GM12878 (cell line): ENCODE measurements at regions not wholly inside any gene's neighbourhood (a gene's known extent, or its start where the extent isn't known, plus 50 kb on each side); places are given as distances from the start of the nearest gene placed in this dataset.

ENCODE experiments used
- ATF3 ChIP-seq: IDR thresholded peaks from 2 replicates; pipeline ENCODE4 v1.6.1; 2011; ENCODE audit warnings: low read depth, mild to moderate bottlenecking, low read length, moderate library complexity, borderline replicate concordance; ENCODE audit errors: extremely low read depth
- BMI1 ChIP-seq: fragments of 450-650 bp; IDR thresholded peaks from 2 replicates; pipeline ENCODE4 v1.6.1; 2016; ENCODE audit warnings: mild to moderate bottlenecking, moderate library complexity, borderline replicate concordance
- CBFB ChIP-seq: IDR thresholded peaks from 2 replicates; pipeline ENCODE4 v1.6.1; 2016; ENCODE audit warnings: antibody characterized with exemption, low read depth
- CBX3 ChIP-seq: fragments of 200-600 bp; sonication (generic); IDR thresholded peaks from 2 replicates; pipeline ENCODE4 v1.6.1; 2016; ENCODE audit warnings: low read depth, borderline replicate concordance
- E4F1 ChIP-seq: fragments of 450-650 bp; IDR thresholded peaks from 2 replicates; pipeline ENCODE4 v1.6.1; 2018; ENCODE audit warnings: borderline replicate concordance, mild to moderate bottlenecking; ENCODE audit not compliant: partially characterized antibody
- EP300 ChIP-seq, 2 experiments: fragments of 150-350 bp in 1 of 2; IDR thresholded peaks; 2 replicates each; pipeline ENCODE4 v1.6.1; 2011 to 2012; ENCODE audit warnings: low read depth in 2 of 2, low read length in 2 of 2, borderline replicate concordance in 1 of 2, improper control_type of control experiment in 1 of 2, inconsistent platforms in 1 of 2; ENCODE audit not compliant: control insufficient read depth in 1 of 2
- ESRRA ChIP-seq: IDR thresholded peaks from 2 replicates; pipeline ENCODE4 v1.6.1; 2012; ENCODE audit warnings: mild to moderate bottlenecking, low read length, improper control_type of control experiment
- FOXK2 ChIP-seq: fragments of 450-650 bp; IDR thresholded peaks from 2 replicates; pipeline ENCODE4 v1.6.1; 2017; ENCODE audit warnings: mild to moderate bottlenecking, moderate library complexity
- FOXM1 ChIP-seq: IDR thresholded peaks from 2 replicates; pipeline ENCODE4 v1.6.1; 2012; ENCODE audit warnings: low read depth, mild to moderate bottlenecking, inconsistent platforms, low read length, moderate library complexity
- GATAD2B ChIP-seq: fragments of 450-650 bp; conservative IDR thresholded peaks from 2 replicates; pipeline ENCODE4 v1.6.1; 2017; ENCODE audit warnings: low read depth, mild to moderate bottlenecking, moderate library complexity
- IKZF1 ChIP-seq: fragments of 450-650 bp; conservative IDR thresholded peaks from 2 replicates; pipeline ENCODE4 v1.6.1; 2017; ENCODE audit warnings: antibody characterized with exemption, mild to moderate bottlenecking
- IKZF2 ChIP-seq, 2 experiments: fragments of 450-650 bp; IDR thresholded peaks; 2 replicates each; pipeline ENCODE4 v1.6.1; 2017; ENCODE audit warnings: mild to moderate bottlenecking in 2 of 2, moderate library complexity in 2 of 2
- IRF3 ChIP-seq: fragments of 450-650 bp; IDR thresholded peaks from 2 replicates; pipeline ENCODE4 v1.6.1; 2014; ENCODE audit warnings: mild to moderate bottlenecking
- JUND ChIP-seq: IDR thresholded peaks from 2 replicates; pipeline ENCODE4 v1.6.1; 2012; ENCODE audit warnings: low read depth, mild to moderate bottlenecking, low read length, improper control_type of control experiment, moderate library complexity
- MEF2B ChIP-seq: fragments of 450-650 bp; IDR thresholded peaks from 2 replicates; pipeline ENCODE4 v1.6.1; 2018; ENCODE audit warnings: mild to moderate bottlenecking, moderate library complexity; ENCODE audit not compliant: partially characterized antibody, poor library complexity, severe bottlenecking
- NFYA ChIP-seq: IDR thresholded peaks from 2 replicates; pipeline ENCODE4 v1.6.1; 2011; ENCODE audit warnings: low read depth, mild to moderate bottlenecking, low read length, improper control_type of control experiment, borderline replicate concordance
- NFYB ChIP-seq: IDR thresholded peaks from 2 replicates; pipeline ENCODE4 v1.6.1; 2011; ENCODE audit warnings: low read depth, mild to moderate bottlenecking, low read length, improper control_type of control experiment, moderate library complexity; ENCODE audit not compliant: insufficient read depth
- NR2C2 ChIP-seq: IDR thresholded peaks from 2 replicates; pipeline ENCODE4 v1.6.1; 2011; ENCODE audit warnings: borderline replicate concordance, low read depth; ENCODE audit not compliant: control insufficient read depth, insufficient read length
- NRF1 ChIP-seq: conservative IDR thresholded peaks from 2 replicates; pipeline ENCODE4 v1.6.1; 2011; ENCODE audit warnings: mild to moderate bottlenecking, low read depth, low read length, improper control_type of control experiment
- RAD51 ChIP-seq: fragments of 450-650 bp; IDR thresholded peaks from 2 replicates; pipeline ENCODE4 v1.6.1; 2016; ENCODE audit warnings: moderate library complexity, mild to moderate bottlenecking, inconsistent platforms
- RB1 ChIP-seq: fragments of 450-650 bp; formaldehyde crosslinking; IDR thresholded peaks from 2 replicates; pipeline ENCODE4 v1.6.1; 2017; ENCODE audit warnings: mild to moderate bottlenecking, borderline replicate concordance
- SIN3A ChIP-seq: IDR thresholded peaks from 2 replicates; pipeline ENCODE4 v1.6.1; 2012; ENCODE audit warnings: low read depth, low read length, improper control_type of control experiment
- SIX5 ChIP-seq: IDR thresholded peaks from 2 replicates; pipeline ENCODE4 v1.6.1; 2011; ENCODE audit warnings: mild to moderate bottlenecking, low read depth, low read length, moderate library complexity; ENCODE audit not compliant: severe bottlenecking
- SMARCA5 ChIP-seq: fragments of 450-650 bp; IDR thresholded peaks from 2 replicates; pipeline ENCODE4 v1.6.1; 2017; ENCODE audit warnings: mild to moderate bottlenecking
- SP1 ChIP-seq: IDR thresholded peaks from one replicate; pipeline ENCODE4 v1.6.1; 2011; ENCODE audit warnings: low read depth, low read length
- SPI1 ChIP-seq: IDR thresholded peaks from 2 replicates; pipeline ENCODE4 v1.6.1; 2011; ENCODE audit warnings: low read depth, mild to moderate bottlenecking, low read length, moderate library complexity, borderline replicate concordance; ENCODE audit not compliant: insufficient read depth
- SUPT20H ChIP-seq: IDR thresholded peaks from 2 replicates; pipeline ENCODE4 v1.6.1; 2011; ENCODE audit warnings: low read depth, mild to moderate bottlenecking, low read length, moderate library complexity, borderline replicate concordance; ENCODE audit not compliant: control insufficient read depth
- TCF3 ChIP-seq: IDR thresholded peaks from 2 replicates; pipeline ENCODE4 v1.6.1; 2012; ENCODE audit warnings: low read depth, mild to moderate bottlenecking, low read length, borderline replicate concordance; ENCODE audit not compliant: insufficient read depth
- TCF7 ChIP-seq: IDR thresholded peaks from 2 replicates; pipeline ENCODE4 v1.6.1; 2014; ENCODE audit warnings: antibody characterized with exemption, borderline replicate concordance
- ZNF274 ChIP-seq: IDR thresholded peaks from one replicate; pipeline ENCODE4 v1.8.0; 2011; ENCODE audit not compliant: insufficient read length, insufficient read depth
- ZNF622 ChIP-seq: fragments of 450-650 bp; IDR thresholded peaks from 2 replicates; pipeline ENCODE4 v1.6.1; 2017; ENCODE audit warnings: mild to moderate bottlenecking, inconsistent platforms

DNA sequence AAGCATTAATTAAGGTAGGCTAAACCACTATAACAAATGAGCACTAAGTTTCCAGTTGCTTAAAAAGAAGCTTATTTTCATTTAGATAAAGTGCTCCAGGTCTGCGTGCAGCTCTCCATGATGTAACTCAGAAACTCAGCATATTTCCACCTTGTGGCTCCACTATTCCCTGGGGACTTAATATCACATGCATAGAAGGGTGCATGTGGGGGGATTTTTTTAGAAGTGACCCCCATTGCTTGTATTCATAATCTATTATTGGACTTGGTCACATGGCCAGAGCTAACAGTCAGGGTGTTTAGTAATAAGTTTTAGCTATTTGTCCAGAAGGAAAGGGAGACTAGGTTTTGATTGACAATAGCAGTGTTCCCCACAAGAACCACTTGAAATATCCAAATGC, 86.8 kb downstream of the TMCO5A start (continued):
- TF ChIP-seq SUPT20H: no peak
- no peak for TF ChIP-seq ZNF274
- TF ChIP-seq RAD51: peak; percentile 86
- TF ChIP-seq MEF2B: peak; percentile 91
- TF ChIP-seq NFYB: no peak
- TF ChIP-seq IKZF1: peak; percentile 52
- no peak for TF ChIP-seq BMI1
- no peak for TF ChIP-seq ATF3
- no peak for TF ChIP-seq JUND
- no peak for TF ChIP-seq SIX5
- TF ChIP-seq NRF1: no peak
- no peak for TF ChIP-seq IRF3
- no peak for TF ChIP-seq E4F1
- peak; percentile 63; the same call in 1 of the 2 replicates for TF ChIP-seq FOXM1
- TF ChIP-seq ZNF622: no peak
- no peak for TF ChIP-seq SIN3A
- no peak for TF ChIP-seq SP1
- peak; percentile 32 to 43; a peak in 2 of 4 replicates for TF ChIP-seq IKZF2 (IDR thresholded peaks at IDR 0.05)
- TF ChIP-seq SMARCA5: no peak
- TF ChIP-seq CBX3: no peak
- TF ChIP-seq GATAD2B: no peak
- no peak for TF ChIP-seq TCF3
- TF ChIP-seq EP300 (IDR thresholded peaks at IDR 0.05; ENCODE audit: borderline replicate concordance in 1 of 2, control insufficient read depth in 1 of 2, low read depth in 2 of 2, low read length in 2 of 2): peak; percentile 51 to 64; a peak in 3 of 4 replicates
- no peak for TF ChIP-seq ESRRA
- TF ChIP-seq CBFB: no peak
- TF ChIP-seq SPI1: no peak
- no peak for TF ChIP-seq NFYA
- no peak for TF ChIP-seq TCF7
- no peak for TF ChIP-seq RB1
- no peak for TF ChIP-seq NR2C2
- no peak for TF ChIP-seq FOXK2
